ENCODE measurements at regions not wholly inside any gene's neighbourhood (a gene's known extent, or its start where the extent isn't known, plus 50 kb on each side); places are given as distances from the start of the nearest gene placed in this dataset.
"Not testable (repeated sequence)": the region's sequence is repeated elsewhere in the genome, so short reads cannot be mapped to it uniquely, and the experiment has no call there.

GRCh38 chr14:106662936-106663550 is 1136.7 kb downstream of the TMEM121 start:
- peak; percentile 1 for DNase-seq

- peak; percentile 35 for DNase-seq
These were observed 1137.5 kb downstream of the TMEM121 start for GRCh38 chr14:106663805-106664410.

- no peak for DNase-seq
These were observed 1139.4 kb downstream of the TMEM121 start for GRCh38 chr14:106665814-106666213.

GRCh38 chr14:106666341-106666740 is 1140.0 kb downstream of the TMEM121 start:
- DNase-seq, result no peak

- no peak for DNase-seq
These were observed 1143.6 kb downstream of the TMEM121 start for GRCh38 chr14:106670011-106670410.

- not testable (repeated sequence) for DNase-seq
These were observed 1147.7 kb downstream of the TMEM121 start for GRCh38 chr14:106674093-106674492.

GRCh38 chr14:106674509-106675125 is 1148.2 kb downstream of the TMEM121 start:
- peak; percentile 37 for DNase-seq

GRCh38 chr14:106675716-106676115 is 1149.3 kb downstream of the TMEM121 start:
- not testable (repeated sequence) for DNase-seq

GRCh38 chr14:106679776-106680175 is 1153.4 kb downstream of the TMEM121 start:
- no peak for DNase-seq

GRCh38 chr14:106681161-106681560 is 1154.8 kb downstream of the TMEM121 start:
- no peak for DNase-seq

GRCh38 chr14:106681568-106681967 is 1155.2 kb downstream of the TMEM121 start:
- DNase-seq, result no peak

- no peak for DNase-seq
These were observed 1157.2 kb downstream of the TMEM121 start for GRCh38 chr14:106683631-106684030.

- no peak for DNase-seq
These were observed 1160.2 kb downstream of the TMEM121 start for GRCh38 chr14:106686533-106686932.

GRCh38 chr14:106690333-106690891 is 1164.0 kb downstream of the TMEM121 start:
- DNase-seq, result no peak

GRCh38 chr14:106691601-106692291 is 1165.4 kb downstream of the TMEM121 start:
- peak; percentile 17 for DNase-seq

- DNase-seq, result peak; percentile 55
These were observed 1168.4 kb downstream of the TMEM121 start for GRCh38 chr14:106694638-106695393.

- peak; percentile 22 for DNase-seq
These were observed 1172.4 kb downstream of the TMEM121 start for GRCh38 chr14:106698620-106699267.

- DNase-seq, result not testable (repeated sequence)
These were observed 1177.3 kb downstream of the TMEM121 start for GRCh38 chr14:106703651-106704050.

- DNase-seq, result not testable (repeated sequence)
These were observed 1180.1 kb downstream of the TMEM121 start for GRCh38 chr14:106706488-106706887.

- DNase-seq, result not testable (repeated sequence)
These were observed 1183.8 kb downstream of the TMEM121 start for GRCh38 chr14:106710187-106710586.

GRCh38 chr14:106712513-106712912 is 1186.1 kb downstream of the TMEM121 start:
- not testable (repeated sequence) for DNase-seq

All from CD4-positive, alpha-beta T cell treated with Interleukin-4 for 4 hours (primary cell).